Hematopoietic multipotent progenitor cell treated with erythropoietin and hydrocortisone succinate and interleukin-3 and kit ligand, for 6 days (in vitro differentiated cells): ENCODE measurements at regions not wholly inside any gene's neighbourhood (a gene's known extent, or its start where the extent isn't known, plus 50 kb on each side); places are given as distances from the start of the nearest gene placed in this dataset.

Source experiments
- DNase-seq: peaks from one replicate; pipeline ENCODE4 v3.0.0-alpha.2; 2015

- DNase-seq: no peak
Observed at GRCh38 chr9:10674586-10674985, 61.8 kb upstream of the PTPRD start.

- no peak for DNase-seq
Observed at GRCh38 chr9:10678010-10678409, 65.2 kb upstream of the PTPRD start.

DNA sequence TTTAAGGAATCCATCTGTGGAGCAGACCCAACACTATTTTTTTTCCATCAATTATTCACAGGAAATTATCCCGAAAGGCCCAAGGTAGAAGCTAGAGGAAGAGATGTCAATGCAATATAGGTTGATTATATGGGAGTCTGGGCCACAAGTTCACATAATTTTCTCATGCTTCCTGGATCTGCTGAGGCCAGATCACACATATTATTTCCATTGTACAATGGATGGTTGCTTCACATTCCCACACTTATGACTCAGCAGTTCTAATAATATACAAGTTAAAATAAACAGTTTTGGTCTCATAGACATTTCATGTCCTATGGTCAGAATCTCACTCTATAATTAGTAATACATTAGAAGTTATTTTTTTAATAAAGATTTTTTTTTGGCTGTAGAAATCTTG is 66.0 kb upstream of the PTPRD start:
- DNase-seq: no peak

- no peak for DNase-seq
Observed at GRCh38 chr9:10686943-10687342, 74.1 kb upstream of the PTPRD start.

DNA sequence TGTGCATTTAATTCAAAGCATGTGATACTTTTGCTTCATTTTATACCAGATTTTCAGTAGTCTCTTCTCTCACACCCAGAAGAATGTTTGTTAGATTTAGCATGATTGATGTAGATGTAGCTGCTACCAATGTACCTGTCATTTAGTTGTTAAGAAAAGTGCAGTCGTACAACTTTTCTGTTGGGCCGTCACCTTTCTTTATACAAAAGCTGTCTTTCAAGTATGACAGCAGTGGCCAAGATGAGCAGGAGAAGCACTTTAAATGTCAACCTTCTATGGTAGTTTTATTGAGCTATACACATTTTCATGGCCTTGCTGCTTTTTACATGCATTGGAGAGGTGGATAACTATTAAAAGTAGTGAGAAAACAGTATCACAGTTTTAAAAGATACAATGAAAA is 77.7 kb upstream of the PTPRD start:
- no peak for DNase-seq

DNA sequence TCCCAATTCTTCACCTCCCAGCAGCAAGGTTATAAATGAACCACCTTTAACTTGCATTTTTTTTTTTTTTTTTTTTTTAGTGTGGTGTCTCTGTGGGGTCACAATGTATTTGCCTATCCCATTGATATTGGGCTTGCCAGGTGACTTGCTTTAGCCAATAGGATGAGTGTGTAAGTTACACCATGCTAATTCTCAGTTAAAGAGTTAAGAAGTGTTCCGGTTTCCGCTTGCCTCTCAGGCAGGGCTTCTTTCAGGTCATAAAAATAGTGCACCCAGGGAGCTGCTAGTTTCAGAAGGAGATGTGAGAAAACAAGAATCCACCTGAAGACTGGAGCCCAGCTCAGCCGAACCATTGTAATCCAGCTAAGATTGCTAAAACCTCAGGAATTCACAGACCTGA is 84.2 kb upstream of the PTPRD start:
- no peak for DNase-seq

GRCh38 chr9:10700291-10700690 is 87.5 kb upstream of the PTPRD start:
- no peak for DNase-seq

- no peak for DNase-seq
Observed at GRCh38 chr9:10700915-10701314, 88.1 kb upstream of the PTPRD start.

DNA sequence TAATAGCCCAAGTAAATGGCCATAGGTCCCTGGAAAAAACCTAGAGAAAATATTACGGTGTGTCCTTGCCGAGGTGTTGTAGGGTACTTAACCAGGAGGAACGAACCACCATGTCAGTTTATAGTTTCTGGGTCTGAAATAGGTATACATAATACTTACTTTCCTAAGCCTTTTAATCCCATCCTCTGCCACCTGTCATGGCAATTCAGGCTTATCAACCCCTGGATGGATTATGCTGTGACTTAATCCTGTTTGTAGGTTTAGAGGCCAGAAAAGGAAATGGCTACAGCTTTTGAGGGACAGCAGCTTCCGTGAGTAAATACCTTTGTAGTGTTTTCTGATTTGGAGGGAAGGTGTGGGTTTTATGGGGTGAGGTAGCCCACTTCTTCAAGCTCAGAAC is 89.1 kb upstream of the PTPRD start:
- no peak for DNase-seq

DNA sequence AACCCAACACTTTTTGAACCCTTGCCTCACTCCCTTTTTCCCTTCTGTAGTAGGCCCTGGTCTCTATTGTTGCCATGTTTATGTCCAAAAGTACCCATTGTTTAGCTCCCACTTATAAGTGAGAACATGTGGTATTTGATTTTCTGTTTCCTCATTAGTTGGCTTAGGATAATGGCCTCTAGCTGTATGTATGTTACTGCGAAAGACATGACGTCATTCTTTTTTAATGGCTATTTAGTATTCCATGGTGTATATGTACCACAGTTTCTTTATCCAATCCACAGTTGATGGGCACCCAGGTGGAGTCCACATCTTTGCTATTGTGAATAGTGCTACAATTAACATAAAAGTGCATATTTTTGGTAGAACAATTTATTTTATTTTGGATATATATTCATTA is 90.3 kb upstream of the PTPRD start:
- DNase-seq: no peak

DNA sequence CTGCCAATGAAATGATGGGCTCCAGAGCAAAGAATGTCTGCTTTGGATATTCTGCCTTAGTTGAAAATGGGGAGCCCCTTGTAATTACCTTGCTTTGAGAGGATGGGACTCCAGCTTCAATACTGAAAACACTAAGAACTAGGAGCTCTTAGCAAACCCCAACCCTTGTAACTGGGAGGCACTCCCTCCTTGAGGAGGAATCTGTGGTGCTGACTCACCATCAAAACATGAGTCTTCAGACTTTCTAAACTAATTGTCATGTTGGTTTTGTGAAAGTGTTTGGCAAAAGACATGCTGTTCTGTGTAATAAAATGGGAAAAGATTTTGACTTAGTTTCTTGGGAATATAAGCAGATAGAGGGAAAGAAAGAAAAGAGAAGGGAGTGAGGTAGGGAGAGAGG is 91.9 kb upstream of the PTPRD start:
- DNase-seq: no peak

DNA sequence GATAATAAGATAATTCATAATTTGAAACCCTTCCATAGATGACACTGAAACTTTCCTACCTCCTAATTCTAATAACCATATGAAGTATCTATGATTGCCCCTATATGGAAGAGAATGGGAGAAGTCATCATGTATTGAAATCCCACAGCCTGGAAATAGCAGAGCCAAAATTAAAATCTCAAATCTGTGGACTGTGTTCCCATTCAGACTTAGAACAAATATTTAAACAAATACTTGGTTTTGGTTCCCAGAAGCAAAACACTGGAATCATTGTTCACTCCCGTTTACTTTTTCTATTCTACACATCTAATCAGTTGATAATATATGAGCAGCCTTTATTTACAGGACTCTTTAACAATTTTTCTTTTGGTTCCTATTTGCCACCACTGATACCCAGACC is 92.6 kb upstream of the PTPRD start:
- no peak for DNase-seq

DNA sequence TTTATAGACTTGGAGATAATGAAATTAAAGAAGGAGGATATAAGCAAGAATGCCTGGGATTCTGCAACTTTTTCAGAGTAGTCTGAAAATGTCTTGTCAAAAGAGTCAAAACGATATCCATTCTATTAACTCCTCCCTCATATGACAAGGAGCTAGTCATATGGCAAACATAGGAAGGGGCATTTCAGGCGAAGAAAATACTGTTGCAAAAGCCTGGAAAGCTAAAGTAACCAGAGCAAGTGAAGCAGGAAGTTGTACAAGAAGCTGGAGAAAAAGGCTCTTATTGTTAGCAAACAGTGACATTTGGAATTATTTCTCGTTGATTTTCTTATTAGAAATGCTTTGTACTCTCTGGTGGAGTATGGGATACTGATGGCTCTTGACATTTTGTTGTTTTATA is 94.0 kb upstream of the PTPRD start:
- DNase-seq: no peak

DNA sequence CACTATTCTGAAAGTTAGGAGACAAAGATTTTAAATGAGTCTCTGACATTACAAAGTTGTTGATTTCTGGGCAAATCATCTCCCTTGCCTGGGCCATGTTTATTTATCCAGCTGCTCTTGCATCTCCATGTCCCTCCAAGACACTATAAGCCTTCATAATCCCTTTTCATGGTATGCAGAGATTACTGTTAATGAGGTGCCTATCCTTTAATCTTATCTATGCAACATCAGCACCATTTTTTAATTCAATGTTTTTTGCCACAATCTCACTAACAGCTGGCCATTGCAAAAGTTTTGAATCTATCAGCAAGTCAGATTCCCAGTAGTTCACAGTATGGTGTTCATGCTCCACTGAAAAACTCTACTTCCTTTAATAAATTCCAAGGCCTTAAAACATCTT is 108.5 kb upstream of the PTPRD start:
- DNase-seq: no peak

- DNase-seq: no peak
Observed at GRCh38 chr9:10729213-10729612, 116.4 kb upstream of the PTPRD start.

DNA sequence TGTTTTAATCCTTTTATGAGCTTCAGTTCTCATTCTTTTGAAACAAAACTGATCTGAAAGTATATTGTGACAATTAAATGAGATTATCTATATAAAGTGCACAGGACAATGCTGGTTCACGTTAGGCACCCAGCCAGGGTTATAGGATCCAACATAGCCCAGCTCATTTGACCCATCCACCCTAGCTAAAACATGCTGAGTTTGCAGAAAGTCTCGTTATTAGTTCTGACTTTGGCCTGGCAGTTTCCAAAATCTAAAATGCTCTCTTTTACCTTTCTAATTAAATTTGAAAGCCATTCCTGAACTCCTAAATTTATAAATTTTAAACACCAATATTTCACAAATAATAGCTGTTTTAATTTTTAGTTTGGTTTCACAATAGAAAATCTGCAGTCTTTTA is 131.9 kb upstream of the PTPRD start:
- DNase-seq: no peak

DNA sequence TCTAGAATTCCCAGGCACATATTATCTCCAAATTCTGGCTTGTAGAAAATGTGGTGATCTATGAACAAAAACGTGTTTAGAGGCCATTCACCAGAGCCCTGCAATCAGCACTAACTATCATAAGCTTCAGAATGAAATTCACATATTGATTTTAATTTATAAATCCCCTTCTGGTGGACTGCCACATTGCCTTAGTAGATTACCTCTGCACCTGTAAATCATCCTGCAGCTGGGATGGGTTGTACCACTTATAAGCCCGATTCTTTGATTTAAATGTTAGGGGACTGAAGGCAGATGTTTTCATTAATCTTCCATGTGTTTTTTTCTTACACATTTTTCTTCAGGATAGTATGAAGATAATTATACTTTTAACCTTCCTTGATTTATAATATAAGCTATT is 140.7 kb upstream of the PTPRD start:
- no peak for DNase-seq

DNA sequence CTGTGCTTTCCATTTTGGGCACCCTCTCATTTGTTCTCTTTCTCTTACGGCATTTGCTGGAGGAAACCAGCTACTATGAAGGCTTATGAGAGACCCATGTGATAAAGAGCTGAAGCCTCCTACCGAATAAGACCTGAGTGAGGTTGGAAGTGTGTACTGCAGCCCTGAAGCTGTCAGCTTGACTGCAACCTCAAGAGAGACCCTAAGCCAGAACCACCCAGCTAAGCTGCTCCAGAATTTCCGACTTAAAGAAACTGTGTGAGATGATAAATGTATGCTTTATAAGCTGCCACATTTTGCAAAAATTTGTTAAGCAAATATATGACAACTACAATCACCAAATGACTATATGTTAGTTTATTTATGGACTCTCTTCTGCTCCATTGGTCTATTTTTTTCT is 151.7 kb upstream of the PTPRD start:
- no peak for DNase-seq

- DNase-seq: no peak
Observed at GRCh38 chr9:10773136-10773535, 160.3 kb upstream of the PTPRD start.

DNA sequence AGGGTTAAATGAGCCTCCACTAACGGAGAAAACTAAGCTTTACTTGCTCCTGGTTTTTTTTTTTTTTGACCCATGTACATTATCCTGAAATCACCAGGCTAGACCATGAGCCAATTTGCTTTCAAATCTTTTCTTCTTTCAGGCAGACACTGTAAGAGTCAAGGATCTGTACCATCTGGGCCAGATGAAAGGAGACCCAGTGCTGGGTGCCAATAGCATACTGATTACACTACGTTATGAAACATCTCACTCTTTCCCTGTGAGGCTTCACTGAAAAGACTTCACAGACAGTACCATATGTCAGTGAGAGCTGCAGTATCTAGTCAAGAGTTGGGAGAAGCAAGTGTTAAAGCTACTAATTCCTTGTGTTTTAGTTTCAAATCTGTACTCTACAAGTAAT is 161.2 kb upstream of the PTPRD start:
- DNase-seq: no peak

DNA sequence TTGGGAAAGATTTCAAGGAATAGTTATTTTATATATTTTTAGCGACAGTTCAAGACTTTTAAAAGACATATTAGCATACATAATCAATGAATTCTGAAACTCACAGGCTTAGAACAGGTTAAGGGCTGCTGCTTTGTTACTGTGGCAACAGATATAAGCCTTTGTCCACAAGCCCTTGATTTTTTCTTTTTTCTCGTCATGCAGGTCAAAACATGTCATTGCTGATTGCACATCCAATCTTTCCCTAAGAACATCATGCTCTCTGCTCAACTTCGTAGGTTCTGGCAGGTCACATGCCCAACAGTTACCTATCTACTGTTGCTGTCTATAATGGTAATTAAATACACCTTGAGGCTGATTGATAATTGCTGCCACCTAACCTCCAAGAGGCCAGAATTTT is 172.5 kb upstream of the PTPRD start:
- no peak for DNase-seq

- no peak for DNase-seq
Observed at GRCh38 chr9:10793306-10793705, 180.5 kb upstream of the PTPRD start.

GRCh38 chr9:10804486-10804885 is 191.7 kb upstream of the PTPRD start:
- no peak for DNase-seq

DNA sequence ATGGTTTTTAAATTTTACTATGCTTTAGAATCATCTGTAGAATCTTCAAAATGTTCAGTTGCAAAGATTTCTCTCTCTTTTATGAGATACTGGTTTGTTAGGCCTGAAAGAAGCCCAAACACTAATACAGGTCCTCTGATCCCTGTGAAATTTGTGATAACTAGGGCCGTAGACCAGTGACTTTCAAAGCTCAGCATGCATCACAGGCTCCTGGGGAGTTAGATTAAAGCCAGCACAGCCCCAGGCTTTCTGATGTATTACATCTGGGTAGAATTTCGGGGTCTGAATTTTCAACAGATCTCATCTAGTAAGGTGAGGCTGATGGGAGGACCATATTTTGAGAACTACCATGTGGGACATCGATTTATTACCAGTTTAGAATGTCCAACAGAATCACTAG is 194.1 kb upstream of the PTPRD start:
- no peak for DNase-seq

GRCh38 chr9:10818206-10818605 is 205.4 kb upstream of the PTPRD start:
- DNase-seq: no peak

DNA sequence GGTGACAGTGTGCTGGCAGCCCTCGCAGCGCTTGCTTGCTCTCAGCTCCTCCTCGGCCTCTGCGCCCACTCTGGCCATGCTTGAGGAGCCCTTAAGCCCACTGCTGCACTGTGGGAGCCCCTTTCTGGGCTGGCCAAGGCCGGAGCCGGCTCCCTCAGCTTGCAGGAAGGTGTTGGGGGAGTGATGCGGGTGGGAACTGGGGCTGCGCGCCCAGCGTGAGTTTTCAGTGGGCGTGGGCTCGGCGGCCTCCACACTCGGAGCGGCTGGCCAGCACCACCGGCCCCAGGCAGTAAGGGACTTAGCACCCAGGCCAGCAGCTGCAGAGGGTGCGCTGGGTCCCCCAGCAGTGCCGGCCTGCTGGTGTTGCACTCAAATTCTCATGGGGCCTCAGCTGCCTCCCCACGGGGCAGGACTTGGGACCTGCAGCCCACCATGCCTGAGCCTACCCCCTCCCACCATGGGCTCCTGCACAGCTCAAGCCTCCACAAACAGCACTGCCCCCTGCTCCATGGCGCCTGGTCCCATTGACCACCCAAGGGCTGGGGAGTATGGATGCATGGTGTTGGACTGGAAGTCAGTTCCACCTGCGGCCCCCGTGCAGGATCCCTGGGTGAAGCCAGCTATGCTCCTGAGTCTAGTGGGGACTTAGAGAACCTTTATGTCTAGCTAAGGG is 223.1 kb upstream of the PTPRD start:
- no peak for DNase-seq
